ENCODE measurements at regions not wholly inside any gene's neighbourhood (a gene's known extent, or its start where the extent isn't known, plus 50 kb on each side); places are given as distances from the start of the nearest gene placed in this dataset.

DNA sequence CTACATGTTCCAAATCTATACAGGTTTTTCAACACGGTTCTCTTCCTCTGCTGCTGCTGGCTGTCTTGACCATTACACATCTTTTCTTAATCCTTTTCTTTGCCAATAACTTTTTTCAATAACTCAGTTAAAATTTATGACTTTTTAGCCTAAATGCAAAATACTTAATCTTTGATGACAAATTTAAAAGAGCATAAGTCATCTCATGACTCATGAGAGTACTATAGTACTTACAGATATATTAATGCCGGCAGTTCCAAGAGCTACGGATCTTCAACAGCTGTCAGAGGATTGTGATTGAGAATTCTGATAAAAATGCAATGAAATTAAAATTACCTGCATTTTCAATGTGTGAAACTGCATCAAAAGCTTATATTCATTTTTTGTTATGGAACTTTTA is 105.5 kb downstream of the KPNA2 start:
- TF ChIP-seq POLR2A (IDR thresholded peaks at IDR 0.05; ENCODE audit: low read depth, low read length), result no peak
- TF ChIP-seq TAF1 (IDR thresholded peaks at IDR 0.05; ENCODE audit: borderline replicate concordance, low read depth, low read length), result no peak

Data from GM12892 (cell line).